Stomach (tissue), 4 donors: ENCODE measurements at regions not wholly inside any gene's neighbourhood (a gene's known extent, or its start where the extent isn't known, plus 50 kb on each side); places are given as distances from the start of the nearest gene placed in this dataset.

Experiments used
- POLR2A ChIP-seq, 4 donors: fragments of 450-650 bp; IDR thresholded peaks; one replicate each; pipeline ENCODE4 v1.6.1; 2016; ENCODE audit warnings: antibody characterized with exemption in 4 of 4, control low read depth in 2 of 4, mild to moderate bottlenecking in 1 of 4, moderate library complexity in 1 of 4
- TF ChIP-seq, protein P1 (sequence below), 7 experiments: fragments of 450-650 bp in 4 of 7; fragments of 200-600 bp in 3 of 7; sonication (generic) in 3 of 7; IDR thresholded peaks; one replicate each; pipeline ENCODE4 v1.5.1; 2016 to 2019; ENCODE audit warnings: antibody characterized with exemption in 7 of 7, control low read depth in 2 of 7, mild to moderate bottlenecking in 1 of 7

DNA sequence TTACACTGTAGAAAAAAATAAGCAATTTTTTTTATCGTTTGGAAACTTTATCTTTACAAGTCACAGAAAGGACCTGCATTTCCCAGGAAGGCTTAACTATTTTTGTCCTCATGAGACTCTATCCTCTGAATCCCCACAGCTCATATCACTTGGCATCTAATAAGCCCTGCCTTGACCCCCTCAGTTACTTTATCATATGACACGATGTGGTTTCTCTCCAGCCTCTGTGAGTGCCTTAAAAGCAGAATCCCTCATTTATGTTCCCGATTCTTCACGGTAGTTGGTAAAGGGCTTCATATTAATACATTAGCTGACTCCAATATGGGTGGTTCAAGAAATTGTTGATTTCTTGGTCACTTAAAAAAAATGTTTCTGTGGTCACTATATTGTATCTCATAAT, 296.6 kb upstream of the GRAMD2B start:
- TF ChIP-seq, protein P1, sequence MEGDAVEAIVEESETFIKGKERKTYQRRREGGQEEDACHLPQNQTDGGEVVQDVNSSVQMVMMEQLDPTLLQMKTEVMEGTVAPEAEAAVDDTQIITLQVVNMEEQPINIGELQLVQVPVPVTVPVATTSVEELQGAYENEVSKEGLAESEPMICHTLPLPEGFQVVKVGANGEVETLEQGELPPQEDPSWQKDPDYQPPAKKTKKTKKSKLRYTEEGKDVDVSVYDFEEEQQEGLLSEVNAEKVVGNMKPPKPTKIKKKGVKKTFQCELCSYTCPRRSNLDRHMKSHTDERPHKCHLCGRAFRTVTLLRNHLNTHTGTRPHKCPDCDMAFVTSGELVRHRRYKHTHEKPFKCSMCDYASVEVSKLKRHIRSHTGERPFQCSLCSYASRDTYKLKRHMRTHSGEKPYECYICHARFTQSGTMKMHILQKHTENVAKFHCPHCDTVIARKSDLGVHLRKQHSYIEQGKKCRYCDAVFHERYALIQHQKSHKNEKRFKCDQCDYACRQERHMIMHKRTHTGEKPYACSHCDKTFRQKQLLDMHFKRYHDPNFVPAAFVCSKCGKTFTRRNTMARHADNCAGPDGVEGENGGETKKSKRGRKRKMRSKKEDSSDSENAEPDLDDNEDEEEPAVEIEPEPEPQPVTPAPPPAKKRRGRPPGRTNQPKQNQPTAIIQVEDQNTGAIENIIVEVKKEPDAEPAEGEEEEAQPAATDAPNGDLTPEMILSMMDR (IDR thresholded peaks at IDR 0.05) = no peak
- TF ChIP-seq POLR2A (IDR thresholded peaks at IDR 0.05) = no peak
